ENCODE measurements at regions not wholly inside any gene's neighbourhood (a gene's known extent, or its start where the extent isn't known, plus 50 kb on each side); places are given as distances from the start of the nearest gene placed in this dataset.

GRCh38 chr2:71839826-71840225 is 307.8 kb downstream of the CYP26B1 start:
- no peak for DNase-seq (ENCODE audit: low read depth in 2 of 2)

- no peak for DNase-seq (ENCODE audit: low read depth in 2 of 2)
Measured at GRCh38 chr2:71834796-71835195, 312.9 kb downstream of the CYP26B1 start.

GRCh38 chr2:71833855-71834560 is 313.7 kb downstream of the CYP26B1 start:
- DNase-seq (ENCODE audit: low read depth in 2 of 2): no peak

GRCh38 chr2:71833272-71833671 is 314.4 kb downstream of the CYP26B1 start:
- DNase-seq (ENCODE audit: low read depth in 2 of 2): no peak

- DNase-seq (ENCODE audit: low read depth in 2 of 2): no peak
Measured at GRCh38 chr2:71832844-71833243, 314.8 kb downstream of the CYP26B1 start.

- no peak for DNase-seq (ENCODE audit: low read depth in 2 of 2)
Measured at GRCh38 chr2:71832388-71832787, 315.3 kb downstream of the CYP26B1 start.

GRCh38 chr2:71831193-71831577 is 316.5 kb downstream of the CYP26B1 start:
- no peak for DNase-seq (ENCODE audit: low read depth in 2 of 2)

GRCh38 chr2:71830497-71831192 is 317.0 kb downstream of the CYP26B1 start:
- no peak for DNase-seq (ENCODE audit: low read depth in 2 of 2)

- no peak for DNase-seq (ENCODE audit: low read depth in 2 of 2)
Measured at GRCh38 chr2:71829008-71829407, 318.7 kb downstream of the CYP26B1 start.

GRCh38 chr2:71827973-71828372 is 319.7 kb downstream of the CYP26B1 start:
- no peak for DNase-seq (ENCODE audit: low read depth in 2 of 2)

GRCh38 chr2:71827524-71827901 is 320.1 kb downstream of the CYP26B1 start:
- DNase-seq (ENCODE audit: low read depth in 2 of 2): no peak

GRCh38 chr2:71826826-71827523 is 320.7 kb downstream of the CYP26B1 start:
- DNase-seq (ENCODE audit: low read depth in 2 of 2): no peak

- no peak for DNase-seq (ENCODE audit: low read depth in 2 of 2)
Measured at GRCh38 chr2:71826299-71826698, 321.4 kb downstream of the CYP26B1 start.

GRCh38 chr2:71824436-71824835 is 323.2 kb downstream of the CYP26B1 start:
- DNase-seq (ENCODE audit: low read depth in 2 of 2): no peak

- DNase-seq (ENCODE audit: low read depth in 2 of 2): no peak
Measured at GRCh38 chr2:71823526-71823925, 324.1 kb downstream of the CYP26B1 start.

- DNase-seq (ENCODE audit: low read depth in 2 of 2): no peak
Measured at GRCh38 chr2:71822463-71822862, 325.2 kb downstream of the CYP26B1 start.

- no peak for DNase-seq (ENCODE audit: low read depth in 2 of 2)
Measured at GRCh38 chr2:71821856-71822255, 325.8 kb downstream of the CYP26B1 start.

- no peak for DNase-seq (ENCODE audit: low read depth in 2 of 2)
Measured at GRCh38 chr2:71816815-71817214, 330.8 kb downstream of the CYP26B1 start.

- DNase-seq (ENCODE audit: low read depth in 2 of 2): no peak
Measured at GRCh38 chr2:71815701-71816474, 331.8 kb downstream of the CYP26B1 start.

GRCh38 chr2:71814885-71815284 is 332.8 kb downstream of the CYP26B1 start:
- DNase-seq (ENCODE audit: low read depth in 2 of 2): no peak

- no peak for DNase-seq (ENCODE audit: low read depth in 2 of 2)
Measured at GRCh38 chr2:71813807-71814470, 333.7 kb downstream of the CYP26B1 start.

GRCh38 chr2:71813315-71813714 is 334.3 kb downstream of the CYP26B1 start:
- no peak for DNase-seq (ENCODE audit: low read depth in 2 of 2)

Measured in stimulated activated CD8-positive, alpha-beta memory T cell treated with anti-CD3 and anti-CD28 coated beads, Interleukin-7, amount 100 ng/mL, for 1 hour (primary cell).